Panc1 (cell line): ENCODE measurements at regions not wholly inside any gene's neighbourhood (a gene's known extent, or its start where the extent isn't known, plus 50 kb on each side); places are given as distances from the start of the nearest gene placed in this dataset.

Experiments
- ATAC-seq: fragments of 200-7000 bp; cut with Tn5 transposase; 2 replicates; pipeline ENCODE4 v1.9.1; 2020; ENCODE audit warnings: mild to moderate bottlenecking, moderate library complexity
- BruUV-seq: library from RNA; stranded (reverse); fragments of 400-500 nt; replicated peaks from 2 replicates; lab custom pipeline; 2021; lab: Mats Ljungman, UMichigan
- CTCF ChIA-PET: fragments of 300-600 bp; sonication (Branson Sonifier 250); formaldehyde crosslinking; loops from one replicate; lab custom pipeline; 2022; ENCODE audit warnings: antibody characterized with exemption; lab: Charles Lee
- POLR2A ChIA-PET: fragments of 300-600 bp; sonication (Branson Sonifier 250); formaldehyde crosslinking; loops from one replicate; lab custom pipeline; 2022; ENCODE audit warnings: antibody characterized with exemption; lab: Charles Lee
- DNase-seq: peaks from one replicate; pipeline ENCODE4 v3.0.0-alpha.2; 2010; ENCODE audit warnings: low read depth, low spot score
- H3K27ac ChIP-seq: 2 replicates; pipeline ENCODE4 v1.5.1; 2011; ENCODE audit warnings: mild to moderate bottlenecking, low read length, inconsistent platforms
- H3K27me3 ChIP-seq: fragments of 200-500 bp; sonication (Bioruptor generic); 2 replicates; pipeline ENCODE4 v1.6.0; 2014; ENCODE audit warnings: low read length, inconsistent platforms; ENCODE audit not compliant: control insufficient read depth, insufficient read depth
- H3K36me3 ChIP-seq: fragments of 200-500 bp; sonication (Bioruptor generic); 2 replicates; pipeline ENCODE4 v1.5.1; 2014; ENCODE audit warnings: inconsistent platforms, mild to moderate bottlenecking, low read length, moderate library complexity; ENCODE audit not compliant: control insufficient read depth, insufficient read depth
- H3K4me1 ChIP-seq: 2 replicates; pipeline ENCODE4 v1.5.1; 2011; ENCODE audit warnings: inconsistent platforms, mild to moderate bottlenecking, low read length, moderate library complexity; ENCODE audit not compliant: control insufficient read depth, insufficient read depth
- H3K4me3 ChIP-seq, 2 experiments: 2 replicates each; pipeline ENCODE4 v1.5.1; 2011 to 2012; ENCODE audit warnings: low read depth in 2 of 2, low read length in 2 of 2, mild to moderate bottlenecking in 2 of 2, inconsistent platforms in 1 of 2, moderate library complexity in 1 of 2
- H3K9me3 ChIP-seq: fragments of 200-500 bp; sonication (Bioruptor generic); 2 replicates; pipeline ENCODE4 v1.5.1; 2014; ENCODE audit warnings: low read depth, mild to moderate bottlenecking, inconsistent platforms, low read length, moderate library complexity; ENCODE audit not compliant: control insufficient read depth, insufficient read depth
- CTCF ChIP-seq: fragments of 450-650 bp; IDR thresholded peaks from 2 replicates; pipeline ENCODE4 v1.5.1; 2017; ENCODE audit warnings: mild to moderate bottlenecking
- POLR2AphosphoS5 ChIP-seq: IDR thresholded peaks from 2 replicates; pipeline ENCODE4 v1.6.1; 2012; ENCODE audit warnings: mild to moderate bottlenecking, low read depth, low read length, moderate library complexity
- REST ChIP-seq, 2 experiments: IDR thresholded peaks; 2 replicates each; pipeline ENCODE4 v1.6.1; 2011 to 2012; ENCODE audit warnings: low read depth in 2 of 2, control low read depth in 1 of 2, low read length in 1 of 2, mild to moderate bottlenecking in 1 of 2, moderate library complexity in 1 of 2; ENCODE audit not compliant: insufficient read depth in 1 of 2
- in situ Hi-C: cut with HindIII; loops from 2 replicates; pipeline ENCODE4 v1.10.0; 2016; ENCODE audit warnings: low sequenced_read_pairs, low pct_unique_long_range_greater_than_20kb
- intact Hi-C: fragments of 100-400 bp; cut with micrococcal nuclease; formaldehyde crosslinking; loops from one replicate; pipeline ENCODE4 v1.10.0; 2022; ENCODE audit not compliant: unreplicated experiment

GRCh38 chr14:61188978-61189808 is 91.9 kb downstream of the TMEM30B start:
- DNase-seq (no peak), ATAC-seq (peak; percentile 90)
- Histone ChIP-seq H3K9me3 (no peaks in the 10 kb centered on the region), H3K27me3 (no peaks in the 10 kb centered on the region), H3K4me3 (peak overlapping the region; percentile 43 to 66), H3K36me3 (no peaks in the 10 kb centered on the region), H3K4me1 (no peaks in the 10 kb centered on the region), H3K27ac (no peak overlapping the region)
- CTCF ChIA-PET: interaction anchor here (0.7 kb wide), 1 partner anchor 90 kb away, joined by 3 read pairs; no protein-coding TSS in a partner anchor
- in situ Hi-C loops: no loop called here
- BruUV-seq: no TSS peak
- TF ChIP-seq POLR2AphosphoS5 (no peak), CTCF (peak; percentile 82), REST (IDR thresholded peaks at IDR 0.05; ENCODE audit: insufficient read depth in 1 of 2, low read depth in 2 of 2, low read length in 1 of 2) (no peak)
- intact Hi-C loops: no loop called here
- POLR2A ChIA-PET: no interaction called here

- ATAC-seq (peak; percentile 81), DNase-seq (no peak)
- POLR2A ChIA-PET: no interaction called here
- H3K4me3 ChIP-seq: peak overlapping the region; percentile 43 to 66
- no peaks in the 10 kb centered on the region for H3K9me3 ChIP-seq
- no peak overlapping the region for H3K27ac ChIP-seq
- CTCF ChIA-PET: interaction anchor here (0.6 kb wide), 1 partner anchor 90 kb away, joined by 3 read pairs; no protein-coding TSS in a partner anchor
- H3K4me1 ChIP-seq: no peaks in the 10 kb centered on the region
- H3K27me3 ChIP-seq: no peaks in the 10 kb centered on the region
- TF ChIP-seq CTCF (no peak), REST (IDR thresholded peaks at IDR 0.05; ENCODE audit: insufficient read depth in 1 of 2, low read depth in 2 of 2, low read length in 1 of 2) (no peak)
- H3K36me3 ChIP-seq: no peaks in the 10 kb centered on the region
- in situ Hi-C loops (no loop called here), intact Hi-C loops (no loop called here)
- BruUV-seq: no TSS peak
Observed at GRCh38 chr14:61188196-61188595, 92.9 kb downstream of the TMEM30B start.
